ENCODE measurements at regions not wholly inside any gene's neighbourhood (a gene's known extent, or its start where the extent isn't known, plus 50 kb on each side); places are given as distances from the start of the nearest gene placed in this dataset.

DNA sequence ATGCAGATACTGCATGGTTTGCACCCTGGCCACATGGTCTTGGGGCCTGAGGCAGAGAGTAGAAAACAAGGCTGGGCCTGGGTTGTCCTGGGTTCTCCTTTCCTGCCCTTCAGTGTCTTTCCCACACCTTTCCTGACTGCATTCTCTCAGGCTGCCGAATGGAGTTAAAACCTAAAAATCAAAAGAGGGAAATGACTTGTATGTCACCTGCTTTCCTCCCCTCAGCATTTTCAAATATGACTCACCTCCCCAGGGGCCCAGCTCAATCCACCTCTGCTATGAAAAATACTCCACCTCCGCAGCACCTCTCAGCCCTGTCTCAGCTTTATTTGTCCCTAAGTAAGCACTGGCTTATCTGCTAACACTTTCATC is 457.8 kb upstream of the MEX3C start:
- H3K4me3 ChIP-seq (ENCODE audit: low read depth, low read length): no peak overlapping the region
- DNase-seq (ENCODE audit: low read depth, low spot score): no peak
- TF ChIP-seq, protein P1, sequence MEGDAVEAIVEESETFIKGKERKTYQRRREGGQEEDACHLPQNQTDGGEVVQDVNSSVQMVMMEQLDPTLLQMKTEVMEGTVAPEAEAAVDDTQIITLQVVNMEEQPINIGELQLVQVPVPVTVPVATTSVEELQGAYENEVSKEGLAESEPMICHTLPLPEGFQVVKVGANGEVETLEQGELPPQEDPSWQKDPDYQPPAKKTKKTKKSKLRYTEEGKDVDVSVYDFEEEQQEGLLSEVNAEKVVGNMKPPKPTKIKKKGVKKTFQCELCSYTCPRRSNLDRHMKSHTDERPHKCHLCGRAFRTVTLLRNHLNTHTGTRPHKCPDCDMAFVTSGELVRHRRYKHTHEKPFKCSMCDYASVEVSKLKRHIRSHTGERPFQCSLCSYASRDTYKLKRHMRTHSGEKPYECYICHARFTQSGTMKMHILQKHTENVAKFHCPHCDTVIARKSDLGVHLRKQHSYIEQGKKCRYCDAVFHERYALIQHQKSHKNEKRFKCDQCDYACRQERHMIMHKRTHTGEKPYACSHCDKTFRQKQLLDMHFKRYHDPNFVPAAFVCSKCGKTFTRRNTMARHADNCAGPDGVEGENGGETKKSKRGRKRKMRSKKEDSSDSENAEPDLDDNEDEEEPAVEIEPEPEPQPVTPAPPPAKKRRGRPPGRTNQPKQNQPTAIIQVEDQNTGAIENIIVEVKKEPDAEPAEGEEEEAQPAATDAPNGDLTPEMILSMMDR (IDR thresholded peaks at IDR 0.05; ENCODE audit: low read depth, low read length): no peak
- CTCF ChIA-PET: no interaction called here
- POLR2A ChIA-PET: no interaction called here
- no peak overlapping the region for H3K27ac ChIP-seq (ENCODE audit: low read depth, low read length)
- no peaks in the 10 kb centered on the region for H3K27me3 ChIP-seq (ENCODE audit: control insufficient read depth, insufficient read depth, low read length)
- H3K9me3 ChIP-seq (ENCODE audit: control insufficient read depth, insufficient read depth, low read length): peaks cover 10% of the 10 kb centered on the region

DNA sequence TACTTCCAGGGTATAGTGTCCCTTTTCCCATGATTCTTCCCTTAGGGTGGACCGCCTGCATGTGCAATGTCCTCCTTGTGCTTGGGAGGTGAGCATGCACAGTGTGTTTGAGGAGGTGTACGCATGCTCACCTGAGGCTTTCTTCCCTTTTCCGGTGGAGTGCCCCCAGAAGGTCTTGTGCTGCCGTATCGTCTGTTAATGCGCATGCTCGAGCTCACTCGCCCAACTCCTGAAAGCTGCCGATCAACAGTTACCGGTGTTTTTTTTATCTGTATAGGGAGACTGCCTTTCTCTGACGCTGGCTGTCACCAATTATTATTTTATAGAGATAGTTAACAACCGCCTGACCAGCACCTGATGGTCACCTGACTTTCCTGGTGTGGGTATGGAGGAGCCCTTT is 458.8 kb upstream of the MEX3C start:
- Histone ChIP-seq H3K27me3 (ENCODE audit: control insufficient read depth, insufficient read depth, low read length) (no peaks in the 10 kb centered on the region), H3K4me3 (ENCODE audit: low read depth, low read length) (no peak overlapping the region), H3K9me3 (ENCODE audit: control insufficient read depth, insufficient read depth, low read length) (peaks cover 10% of the 10 kb centered on the region), H3K27ac (ENCODE audit: low read depth, low read length) (no peak overlapping the region)
- TF ChIP-seq, protein P1 (IDR thresholded peaks at IDR 0.05; ENCODE audit: low read depth, low read length): no peak
- ChIA-PET POLR2A (no interaction called here), CTCF (no interaction called here)
- DNase-seq (ENCODE audit: low read depth, low spot score): no peak

DNA sequence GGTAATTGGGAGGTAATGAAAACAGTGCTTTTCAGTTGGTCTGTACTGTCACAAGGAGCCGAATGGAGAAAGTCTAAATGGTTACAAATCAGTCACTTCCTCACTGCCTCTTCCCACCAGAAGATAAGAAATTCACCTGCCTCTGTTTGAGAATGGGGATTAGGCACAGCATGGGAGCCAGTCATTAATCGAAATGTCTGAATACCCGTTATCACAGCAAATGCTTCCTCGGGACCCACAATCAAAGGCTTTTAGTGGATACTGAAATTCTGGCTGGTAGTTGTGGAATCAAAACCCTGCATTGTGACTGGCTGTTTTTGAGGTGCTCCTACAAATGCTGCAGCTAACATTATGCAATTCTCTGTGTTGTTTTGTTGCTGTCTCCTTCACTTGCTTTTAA is 461.0 kb upstream of the MEX3C start:
- TF ChIP-seq, protein P1 (IDR thresholded peaks at IDR 0.05; ENCODE audit: low read depth, low read length): no peak
- DNase-seq (ENCODE audit: low read depth, low spot score): no peak
- no peaks in the 10 kb centered on the region for H3K27me3 ChIP-seq (ENCODE audit: control insufficient read depth, insufficient read depth, low read length)
- POLR2A ChIA-PET: no interaction called here
- H3K9me3 ChIP-seq (ENCODE audit: control insufficient read depth, insufficient read depth, low read length): peaks cover 10% of the 10 kb centered on the region
- H3K27ac ChIP-seq (ENCODE audit: low read depth, low read length): no peak overlapping the region
- CTCF ChIA-PET: no interaction called here
- no peak overlapping the region for H3K4me3 ChIP-seq (ENCODE audit: low read depth, low read length)

DNA sequence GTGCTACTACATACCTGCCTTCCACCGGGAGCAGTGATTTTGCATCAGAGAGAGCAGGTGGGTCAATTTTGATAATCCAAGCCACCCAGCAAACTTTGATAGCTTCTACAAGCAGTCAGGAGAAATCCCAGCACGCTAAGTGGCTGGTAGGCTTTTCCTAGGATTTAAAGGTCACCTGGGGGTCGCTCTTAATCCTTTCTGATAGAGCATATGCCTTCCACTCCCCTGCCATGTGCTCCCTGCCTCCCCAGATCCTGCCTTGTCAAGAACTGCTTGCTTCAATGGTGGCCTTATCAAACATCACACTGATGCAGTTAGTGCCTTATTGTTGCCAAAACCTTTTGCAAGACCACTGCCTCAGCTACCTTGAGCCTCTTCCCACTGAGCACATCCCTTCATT is 462.3 kb upstream of the MEX3C start:
- ChIA-PET CTCF (no interaction called here), POLR2A (no interaction called here)
- Histone ChIP-seq H3K27me3 (ENCODE audit: control insufficient read depth, insufficient read depth, low read length) (no peaks in the 10 kb centered on the region), H3K4me3 (ENCODE audit: low read depth, low read length) (no peak overlapping the region), H3K9me3 (ENCODE audit: control insufficient read depth, insufficient read depth, low read length) (peaks cover 6% of the 10 kb centered on the region), H3K27ac (ENCODE audit: low read depth, low read length) (no peak overlapping the region)
- TF ChIP-seq, protein P1 (IDR thresholded peaks at IDR 0.05; ENCODE audit: low read depth, low read length): no peak
- DNase-seq (ENCODE audit: low read depth, low spot score): no peak

DNA sequence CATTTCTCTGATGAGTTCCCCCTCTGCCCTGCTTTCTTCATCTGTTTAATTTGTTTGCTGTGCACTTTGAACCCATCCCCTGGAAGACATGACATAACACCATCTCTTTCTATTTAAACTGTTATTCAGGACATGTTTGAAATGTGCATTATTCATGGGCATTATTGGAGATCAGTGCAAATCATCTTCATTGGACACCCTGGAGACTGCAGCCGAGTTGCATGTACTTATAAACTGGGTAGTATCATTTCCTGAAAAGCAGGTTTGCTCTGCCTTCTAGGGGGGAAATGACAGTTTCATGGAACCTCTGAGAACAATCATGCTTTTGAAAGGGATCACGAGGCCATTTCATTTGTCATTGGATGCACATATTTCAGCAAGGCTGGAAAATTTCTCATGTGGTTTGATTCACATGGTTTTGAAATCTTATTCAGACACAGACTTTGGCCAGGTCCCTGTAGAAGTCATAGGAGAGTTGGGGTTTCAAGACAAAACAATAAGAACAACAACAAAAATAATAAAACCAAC is 462.8 kb upstream of the MEX3C start:
- H3K27me3 ChIP-seq (ENCODE audit: control insufficient read depth, insufficient read depth, low read length): no peaks in the 10 kb centered on the region
- TF ChIP-seq, protein P1 (IDR thresholded peaks at IDR 0.05; ENCODE audit: low read depth, low read length): no peak
- DNase-seq (ENCODE audit: low read depth, low spot score): no peak
- ChIA-PET POLR2A (no interaction called here), CTCF (no interaction called here)
- no peak overlapping the region for H3K27ac ChIP-seq (ENCODE audit: low read depth, low read length)
- H3K9me3 ChIP-seq (ENCODE audit: control insufficient read depth, insufficient read depth, low read length): 0 out of 2 replicates have a peak, but pooled peaks cover 3% of the 10 kb centered on the region
- H3K4me3 ChIP-seq (ENCODE audit: low read depth, low read length): no peak overlapping the region

Measured in AG04450 (cell line).